Suprapubic skin (tissue), 4 donors: ENCODE measurements at regions not wholly inside any gene's neighbourhood (a gene's known extent, or its start where the extent isn't known, plus 50 kb on each side); places are given as distances from the start of the nearest gene placed in this dataset.

Experiments used
- DNase-seq, 2 donors: peaks; one replicate each; pipeline ENCODE4 v3.0.0-alpha.2; 2019; ENCODE audit warnings: low spot score in 2 of 2
- H3K27ac ChIP-seq: fragments of 200-600 bp; sonication (generic); one replicate; pipeline ENCODE4 v1.5.1; 2019
- H3K27me3 ChIP-seq: fragments of 200-600 bp; sonication (generic); one replicate; pipeline ENCODE4 v1.5.1; 2019
- H3K36me3 ChIP-seq: fragments of 200-600 bp; sonication (generic); one replicate; pipeline ENCODE4 v1.5.1; 2019
- H3K4me1 ChIP-seq: fragments of 200-600 bp; sonication (generic); one replicate; pipeline ENCODE4 v1.5.1; 2019
- H3K4me3 ChIP-seq: fragments of 200-600 bp; sonication (generic); one replicate; pipeline ENCODE4 v1.5.1; 2019; ENCODE audit warnings: mild to moderate bottlenecking
- H3K9me3 ChIP-seq: fragments of 200-600 bp; sonication (generic); one replicate; pipeline ENCODE4 v1.5.1; 2019
- CTCF ChIP-seq, 2 donors: fragments of 200-600 bp in 1 of 2; fragments of 450-650 bp in 1 of 2; sonication (generic) in 1 of 2; IDR thresholded peaks; one replicate each; pipeline ENCODE4 v1.5.1; 2016 to 2019; ENCODE audit warnings: antibody characterized with exemption in 2 of 2, mild to moderate bottlenecking in 1 of 2, moderate library complexity in 1 of 2
- EP300 ChIP-seq: sonication (generic); formaldehyde crosslinking; IDR thresholded peaks from one replicate; pipeline ENCODE4 v1.6.1; 2017; ENCODE audit warnings: antibody characterized with exemption
- POLR2A ChIP-seq, 2 donors: fragments of 450-650 bp; IDR thresholded peaks; one replicate each; pipeline ENCODE4 v1.6.1; 2017; ENCODE audit warnings: antibody characterized with exemption in 2 of 2, mild to moderate bottlenecking in 2 of 2, moderate library complexity in 2 of 2
- POLR2AphosphoS5 ChIP-seq, 3 donors: sonication (generic); formaldehyde crosslinking; IDR thresholded peaks; one replicate each; pipeline ENCODE4 v1.6.1; 2017; ENCODE audit warnings: antibody characterized with exemption in 3 of 3
- WGBS: methylation state at CpG from one replicate; pipeline ENCODE4 v1.1.5; 2018; 5-methylcytosine and 5-hydroxymethylcytosine counted together

- H3K4me3 ChIP-seq, result no peak overlapping the region
- no peaks in the 10 kb centered on the region for H3K9me3 ChIP-seq
- no peaks in the 10 kb centered on the region for H3K36me3 ChIP-seq
- no peaks in the 10 kb centered on the region for H3K27me3 ChIP-seq
- 98% methylated on average over 2 of the region's 2 CpGs for WGBS
- no peak for DNase-seq
- H3K4me1 ChIP-seq, result no peaks in the 10 kb centered on the region
- H3K27ac ChIP-seq, result no peak overlapping the region
- TF ChIP-seq POLR2AphosphoS5 (IDR thresholded peaks at IDR 0.05) (no peak), EP300 (no peak), CTCF (IDR thresholded peaks at IDR 0.05) (no peak), POLR2A (IDR thresholded peaks at IDR 0.05) (no peak)
These were observed 2358.0 kb downstream of the PCDH7 start for GRCh38 chr4:33078145-33078544.

- Histone ChIP-seq H3K4me3 (no peak overlapping the region), H3K9me3 (no peaks in the 10 kb centered on the region), H3K4me1 (no peaks in the 10 kb centered on the region), H3K36me3 (no peaks in the 10 kb centered on the region), H3K27ac (no peak overlapping the region), H3K27me3 (no peaks in the 10 kb centered on the region)
- WGBS, result 81% methylated on average over 2 of the region's 2 CpGs
- no peak for TF ChIP-seq POLR2AphosphoS5 (IDR thresholded peaks at IDR 0.05)
- TF ChIP-seq POLR2A (IDR thresholded peaks at IDR 0.05), result no peak
- no peak for TF ChIP-seq CTCF (IDR thresholded peaks at IDR 0.05)
- no peak for TF ChIP-seq EP300
- no peak for DNase-seq
These were observed 2360.1 kb downstream of the PCDH7 start for GRCh38 chr4:33080275-33080674.

GRCh38 chr4:33085709-33086108 is 2365.5 kb downstream of the PCDH7 start:
- no peaks in the 10 kb centered on the region for H3K9me3 ChIP-seq

GRCh38 chr4:33086331-33086925 is 2366.3 kb downstream of the PCDH7 start:
- Histone ChIP-seq H3K9me3 (no peaks in the 10 kb centered on the region), H3K36me3 (no peaks in the 10 kb centered on the region), H3K27ac (no peak overlapping the region), H3K4me3 (no peak overlapping the region), H3K4me1 (no peaks in the 10 kb centered on the region), H3K27me3 (no peaks in the 10 kb centered on the region)
- WGBS, result 57% methylated on average over 2 of the region's 2 CpGs
- DNase-seq, result no peak
- TF ChIP-seq CTCF (IDR thresholded peaks at IDR 0.05) (no peak), POLR2A (IDR thresholded peaks at IDR 0.05) (no peak), EP300 (no peak), POLR2AphosphoS5 (IDR thresholded peaks at IDR 0.05) (no peak)

More at GRCh38 chr4:33085709-33086108, 2365.5 kb downstream of the PCDH7 start:
- no peak for TF ChIP-seq CTCF (IDR thresholded peaks at IDR 0.05)
- no peak for TF ChIP-seq EP300
- no peak for TF ChIP-seq POLR2A (IDR thresholded peaks at IDR 0.05)
- TF ChIP-seq POLR2AphosphoS5 (IDR thresholded peaks at IDR 0.05), result no peak
- Histone ChIP-seq H3K36me3 (no peaks in the 10 kb centered on the region), H3K4me3 (no peak overlapping the region), H3K27ac (no peak overlapping the region), H3K27me3 (no peaks in the 10 kb centered on the region), H3K4me1 (no peaks in the 10 kb centered on the region)
- WGBS, result 20% methylated on average over 2 of the region's 2 CpGs
- no peak for DNase-seq

- Histone ChIP-seq H3K27me3 (no peaks in the 10 kb centered on the region), H3K4me1 (no peaks in the 10 kb centered on the region), H3K9me3 (no peaks in the 10 kb centered on the region), H3K4me3 (no peak overlapping the region), H3K36me3 (no peaks in the 10 kb centered on the region), H3K27ac (no peak overlapping the region)
- no peak for DNase-seq
- TF ChIP-seq POLR2A (IDR thresholded peaks at IDR 0.05) (no peak), EP300 (no peak), POLR2AphosphoS5 (IDR thresholded peaks at IDR 0.05) (no peak), CTCF (IDR thresholded peaks at IDR 0.05) (no peak)
- 53% methylated on average over 2 of the region's 2 CpGs for whole genome bisulfite sequencing
These were observed 2368.5 kb downstream of the PCDH7 start for GRCh38 chr4:33088713-33089112.
